HepG2 (cell line): ENCODE measurements at regions not wholly inside any gene's neighbourhood (a gene's known extent, or its start where the extent isn't known, plus 50 kb on each side); places are given as distances from the start of the nearest gene placed in this dataset.

Experiments
- FOSL2 ChIP-seq: sonication (generic); formaldehyde crosslinking; IDR thresholded peaks from 2 replicates; pipeline ENCODE4 v1.4.0; 2020; ENCODE audit warnings: missing genetic modification reagents
- NFE2L1 ChIP-seq: sonication (generic); formaldehyde crosslinking; IDR thresholded peaks from 2 replicates; pipeline ENCODE4 v1.4.0; 2020; ENCODE audit warnings: missing genetic modification reagents, mild to moderate bottlenecking, borderline replicate concordance
- RNF2 ChIP-seq: fragments of 450-650 bp; conservative IDR thresholded peaks from 2 replicates; pipeline ENCODE4 v1.6.1; 2016; ENCODE audit warnings: low read depth
- ZC3H4 ChIP-seq: sonication (generic); formaldehyde crosslinking; IDR thresholded peaks from 2 replicates; pipeline ENCODE4 v1.4.0; 2020; ENCODE audit warnings: missing genetic modification reagents, borderline replicate concordance
- ZNF260 ChIP-seq: sonication (generic); formaldehyde crosslinking; IDR thresholded peaks from 2 replicates; pipeline ENCODE4 v1.4.0; 2020; ENCODE audit warnings: missing genetic modification reagents, low read depth, mild to moderate bottlenecking, borderline replicate concordance
- ZNF282 ChIP-seq: fragments of 450-650 bp; IDR thresholded peaks from 2 replicates; pipeline ENCODE4 v1.6.1; 2018; ENCODE audit not compliant: partially characterized antibody
- ZNF430 ChIP-seq: sonication (generic); formaldehyde crosslinking; IDR thresholded peaks from 2 replicates; pipeline ENCODE4 v1.9.0; 2021; ENCODE audit warnings: mild to moderate bottlenecking, missing genetic modification reagents
- ZSCAN21 ChIP-seq: sonication (generic); formaldehyde crosslinking; IDR thresholded peaks from 2 replicates; pipeline ENCODE4 v1.8.0; 2022; ENCODE audit warnings: mild to moderate bottlenecking, missing genetic modification reagents, moderate library complexity, borderline replicate concordance
- ZSCAN31 ChIP-seq: sonication (generic); formaldehyde crosslinking; IDR thresholded peaks from 2 replicates; pipeline ENCODE4 v1.5.0; 2020; ENCODE audit warnings: low read depth, mild to moderate bottlenecking, missing genetic modification reagents
- TF ChIP-seq, protein P1 (sequence below): sonication (generic); formaldehyde crosslinking; IDR thresholded peaks from 2 replicates; pipeline ENCODE4 v1.5.0; 2020; ENCODE audit warnings: mild to moderate bottlenecking, missing genetic modification reagents
- TF ChIP-seq, protein P2 (sequence below): IDR thresholded peaks from 2 replicates; pipeline ENCODE4 v1.6.1; 2016; ENCODE audit warnings: low read depth, control low read depth
- TF ChIP-seq, protein P3 (sequence below): IDR thresholded peaks from 2 replicates; pipeline ENCODE4 v1.4.0; 2020; ENCODE audit warnings: mild to moderate bottlenecking, missing genetic modification reagents
- TF ChIP-seq, protein P4 (sequence below): sonication (generic); formaldehyde crosslinking; IDR thresholded peaks from 2 replicates; pipeline ENCODE4 v1.8.0; 2023; ENCODE audit warnings: mild to moderate bottlenecking, missing genetic modification reagents

DNA sequence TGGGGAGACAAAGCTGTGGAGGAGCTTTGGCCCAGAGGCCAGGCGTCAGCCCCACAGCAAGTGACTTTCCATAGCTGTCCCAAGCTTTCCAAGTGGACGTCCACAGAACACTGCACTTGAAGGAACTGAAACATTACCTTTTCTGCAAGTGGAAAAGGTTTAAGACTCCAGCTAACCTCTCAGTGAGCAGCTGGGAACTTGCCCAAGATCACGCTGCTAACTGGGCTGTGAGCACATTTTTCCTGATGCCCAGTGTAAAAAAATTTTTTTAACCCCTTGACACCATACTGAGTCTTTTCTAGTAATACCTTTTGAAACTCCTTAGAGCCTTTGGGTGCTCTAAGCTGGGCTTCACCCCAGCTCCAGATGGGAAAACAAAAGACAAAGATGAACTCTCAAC, 256.7 kb downstream of the HAUS1 start (continued):
- TF ChIP-seq, protein P1, sequence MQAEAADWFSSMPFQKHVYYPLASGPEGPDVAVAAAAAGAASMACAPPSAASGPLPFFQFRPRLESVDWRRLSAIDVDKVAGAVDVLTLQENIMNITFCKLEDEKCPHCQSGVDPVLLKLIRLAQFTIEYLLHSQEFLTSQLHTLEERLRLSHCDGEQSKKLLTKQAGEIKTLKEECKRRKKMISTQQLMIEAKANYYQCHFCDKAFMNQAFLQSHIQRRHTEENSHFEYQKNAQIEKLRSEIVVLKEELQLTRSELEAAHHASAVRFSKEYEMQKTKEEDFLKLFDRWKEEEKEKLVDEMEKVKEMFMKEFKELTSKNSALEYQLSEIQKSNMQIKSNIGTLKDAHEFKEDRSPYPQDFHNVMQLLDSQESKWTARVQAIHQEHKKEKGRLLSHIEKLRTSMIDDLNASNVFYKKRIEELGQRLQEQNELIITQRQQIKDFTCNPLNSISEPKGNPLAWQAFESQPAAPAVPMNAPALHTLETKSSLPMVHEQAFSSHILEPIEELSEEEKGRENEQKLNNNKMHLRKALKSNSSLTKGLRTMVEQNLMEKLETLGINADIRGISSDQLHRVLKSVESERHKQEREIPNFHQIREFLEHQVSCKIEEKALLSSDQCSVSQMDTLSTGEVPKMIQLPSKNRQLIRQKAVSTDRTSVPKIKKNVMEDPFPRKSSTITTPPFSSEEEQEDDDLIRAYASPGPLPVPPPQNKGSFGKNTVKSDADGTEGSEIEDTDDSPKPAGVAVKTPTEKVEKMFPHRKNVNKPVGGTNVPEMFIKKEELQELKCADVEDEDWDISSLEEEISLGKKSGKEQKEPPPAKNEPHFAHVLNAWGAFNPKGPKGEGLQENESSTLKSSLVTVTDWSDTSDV (CRISPR knock-in tag), result no peak
- TF ChIP-seq ZSCAN31 (CRISPR knock-in tag), result no peak
- TF ChIP-seq, protein P2, sequence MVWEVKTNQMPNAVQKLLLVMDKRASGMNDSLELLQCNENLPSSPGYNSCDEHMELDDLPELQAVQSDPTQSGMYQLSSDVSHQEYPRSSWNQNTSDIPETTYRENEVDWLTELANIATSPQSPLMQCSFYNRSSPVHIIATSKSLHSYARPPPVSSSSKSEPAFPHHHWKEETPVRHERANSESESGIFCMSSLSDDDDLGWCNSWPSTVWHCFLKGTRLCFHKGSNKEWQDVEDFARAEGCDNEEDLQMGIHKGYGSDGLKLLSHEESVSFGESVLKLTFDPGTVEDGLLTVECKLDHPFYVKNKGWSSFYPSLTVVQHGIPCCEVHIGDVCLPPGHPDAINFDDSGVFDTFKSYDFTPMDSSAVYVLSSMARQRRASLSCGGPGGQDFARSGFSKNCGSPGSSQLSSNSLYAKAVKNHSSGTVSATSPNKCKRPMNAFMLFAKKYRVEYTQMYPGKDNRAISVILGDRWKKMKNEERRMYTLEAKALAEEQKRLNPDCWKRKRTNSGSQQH (CRISPR knock-in tag), result no peak
- TF ChIP-seq ZNF430 (CRISPR knock-in tag), result no peak
- no peak for TF ChIP-seq NFE2L1 (CRISPR knock-in tag)
- TF ChIP-seq ZC3H4 (CRISPR knock-in tag), result no peak
- no peak for TF ChIP-seq ZSCAN21 (CRISPR knock-in tag)
- no peak for TF ChIP-seq RNF2
- no peak for TF ChIP-seq ZNF260 (CRISPR knock-in tag)
- no peak for TF ChIP-seq FOSL2
- TF ChIP-seq, protein P3, sequence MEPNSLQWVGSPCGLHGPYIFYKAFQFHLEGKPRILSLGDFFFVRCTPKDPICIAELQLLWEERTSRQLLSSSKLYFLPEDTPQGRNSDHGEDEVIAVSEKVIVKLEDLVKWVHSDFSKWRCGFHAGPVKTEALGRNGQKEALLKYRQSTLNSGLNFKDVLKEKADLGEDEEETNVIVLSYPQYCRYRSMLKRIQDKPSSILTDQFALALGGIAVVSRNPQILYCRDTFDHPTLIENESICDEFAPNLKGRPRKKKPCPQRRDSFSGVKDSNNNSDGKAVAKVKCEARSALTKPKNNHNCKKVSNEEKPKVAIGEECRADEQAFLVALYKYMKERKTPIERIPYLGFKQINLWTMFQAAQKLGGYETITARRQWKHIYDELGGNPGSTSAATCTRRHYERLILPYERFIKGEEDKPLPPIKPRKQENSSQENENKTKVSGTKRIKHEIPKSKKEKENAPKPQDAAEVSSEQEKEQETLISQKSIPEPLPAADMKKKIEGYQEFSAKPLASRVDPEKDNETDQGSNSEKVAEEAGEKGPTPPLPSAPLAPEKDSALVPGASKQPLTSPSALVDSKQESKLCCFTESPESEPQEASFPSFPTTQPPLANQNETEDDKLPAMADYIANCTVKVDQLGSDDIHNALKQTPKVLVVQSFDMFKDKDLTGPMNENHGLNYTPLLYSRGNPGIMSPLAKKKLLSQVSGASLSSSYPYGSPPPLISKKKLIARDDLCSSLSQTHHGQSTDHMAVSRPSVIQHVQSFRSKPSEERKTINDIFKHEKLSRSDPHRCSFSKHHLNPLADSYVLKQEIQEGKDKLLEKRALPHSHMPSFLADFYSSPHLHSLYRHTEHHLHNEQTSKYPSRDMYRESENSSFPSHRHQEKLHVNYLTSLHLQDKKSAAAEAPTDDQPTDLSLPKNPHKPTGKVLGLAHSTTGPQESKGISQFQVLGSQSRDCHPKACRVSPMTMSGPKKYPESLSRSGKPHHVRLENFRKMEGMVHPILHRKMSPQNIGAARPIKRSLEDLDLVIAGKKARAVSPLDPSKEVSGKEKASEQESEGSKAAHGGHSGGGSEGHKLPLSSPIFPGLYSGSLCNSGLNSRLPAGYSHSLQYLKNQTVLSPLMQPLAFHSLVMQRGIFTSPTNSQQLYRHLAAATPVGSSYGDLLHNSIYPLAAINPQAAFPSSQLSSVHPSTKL, result no peak
- TF ChIP-seq, protein P4, sequence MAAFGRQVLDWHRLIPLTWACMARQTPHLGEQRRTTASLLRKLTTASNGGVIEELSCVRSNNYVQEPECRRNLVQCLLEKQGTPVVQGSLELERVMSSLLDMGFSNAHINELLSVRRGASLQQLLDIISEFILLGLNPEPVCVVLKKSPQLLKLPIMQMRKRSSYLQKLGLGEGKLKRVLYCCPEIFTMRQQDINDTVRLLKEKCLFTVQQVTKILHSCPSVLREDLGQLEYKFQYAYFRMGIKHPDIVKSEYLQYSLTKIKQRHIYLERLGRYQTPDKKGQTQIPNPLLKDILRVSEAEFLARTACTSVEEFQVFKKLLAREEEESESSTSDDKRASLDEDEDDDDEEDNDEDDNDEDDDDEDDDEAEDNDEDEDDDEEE, result no peak
- no peak for TF ChIP-seq ZNF282
